NCI-H2196 (cell line): ENCODE measurements at regions not wholly inside any gene's neighbourhood (a gene's known extent, or its start where the extent isn't known, plus 50 kb on each side); places are given as distances from the start of the nearest gene placed in this dataset.

Experiments
- DNase-seq: peaks from one replicate; lab custom pipeline; 2025; ENCODE audit not compliant: unreplicated experiment; lab: John Stamatoyannopoulos, UW

DNA sequence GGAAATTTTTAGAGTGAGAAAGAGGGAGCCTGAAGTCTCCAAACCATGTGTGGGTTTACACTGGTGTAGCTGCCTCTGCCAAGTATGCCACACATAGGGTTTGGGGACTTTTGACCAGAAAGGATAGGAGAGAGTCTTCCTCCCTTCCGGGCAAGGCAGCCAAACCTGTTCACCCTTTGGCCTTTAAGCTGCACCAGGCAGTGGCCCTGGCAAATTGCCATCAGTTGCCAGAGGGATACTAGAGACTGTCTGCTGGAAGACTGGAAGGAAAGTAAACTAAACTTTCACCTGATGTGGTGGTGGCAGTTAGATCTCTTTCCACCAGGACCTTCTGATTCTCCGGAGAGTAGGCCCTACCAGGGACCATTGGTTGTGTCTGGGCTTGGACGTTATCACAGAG lies 1263.2 kb downstream of the FAM181B start:
- no peak for DNase-seq

DNA sequence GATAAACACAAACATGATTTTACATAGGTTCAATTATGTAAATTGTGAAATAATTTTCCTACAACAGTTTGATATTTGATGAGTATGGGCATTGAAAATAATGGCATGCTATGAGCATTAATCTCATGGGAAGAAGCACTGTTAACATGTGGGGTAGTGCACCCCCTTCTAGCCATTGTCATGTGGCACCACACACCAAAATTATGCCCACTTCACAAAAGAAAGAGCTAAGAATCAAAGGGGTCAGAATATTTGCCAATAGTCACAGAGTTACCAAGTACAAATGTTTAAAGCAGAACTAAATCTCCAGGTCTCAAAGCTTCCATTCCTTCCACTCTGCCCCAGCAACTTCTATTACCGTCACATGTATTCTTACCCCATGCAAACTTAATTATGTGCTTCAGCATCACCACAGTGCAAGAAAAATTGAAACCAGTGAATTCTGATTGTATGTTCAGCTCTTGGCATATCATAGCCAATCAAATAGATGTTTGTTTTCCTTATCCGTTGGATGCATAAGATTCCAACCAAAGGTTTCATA lies 1273.8 kb downstream of the FAM181B start:
- no peak for DNase-seq

DNA sequence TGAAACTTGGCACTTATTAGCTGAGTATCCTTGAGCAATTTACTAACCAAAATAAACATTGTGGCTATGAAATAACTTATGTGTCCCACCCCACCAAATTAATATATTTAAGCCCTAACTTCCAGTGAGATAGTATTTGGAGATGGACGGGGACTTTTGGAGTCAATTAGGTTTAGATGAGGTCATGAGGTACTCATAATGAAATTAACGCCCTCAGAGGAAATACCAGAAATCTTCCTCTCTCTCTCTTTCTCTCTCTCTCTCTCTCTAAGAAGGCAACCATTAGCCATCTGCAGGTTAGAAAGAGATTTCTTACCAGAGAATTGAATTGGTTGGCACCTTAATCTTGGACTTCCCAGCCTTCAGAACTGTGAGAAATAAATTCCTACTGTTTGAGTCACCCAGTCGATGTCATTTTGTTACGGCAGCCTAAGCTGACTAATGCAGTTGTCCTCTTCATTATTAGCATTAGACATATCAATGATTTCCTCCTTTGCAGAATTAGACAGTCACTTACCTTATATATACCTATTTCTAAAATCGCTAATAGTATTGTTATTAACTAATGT lies 1284.0 kb downstream of the FAM181B start:
- DNase-seq = no peak

- no peak for DNase-seq
Observed at GRCh38 chr11:81444297-81444696, 1289.4 kb downstream of the FAM181B start.

- DNase-seq = no peak
Observed at GRCh38 chr11:81432333-81432732, 1301.3 kb downstream of the FAM181B start.

DNA sequence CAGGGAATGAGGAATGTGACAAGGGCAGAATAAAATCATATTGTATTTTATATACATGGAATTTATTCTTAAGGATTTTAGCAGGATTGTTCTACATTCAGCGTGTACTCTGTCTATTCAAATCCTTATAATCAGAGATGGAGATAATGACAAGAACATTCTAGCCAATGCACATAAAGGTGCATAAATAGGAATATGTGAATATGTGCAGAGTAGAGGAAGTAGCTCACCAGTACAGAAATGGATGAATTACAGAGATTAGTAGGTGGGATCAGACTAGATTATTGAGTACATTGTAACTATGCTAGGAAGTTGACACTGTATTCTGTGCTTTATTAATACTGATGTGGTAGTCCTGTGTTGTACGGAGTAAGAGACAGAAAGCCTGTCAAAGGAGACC lies 1308.8 kb downstream of the FAM181B start:
- DNase-seq = no peak

DNA sequence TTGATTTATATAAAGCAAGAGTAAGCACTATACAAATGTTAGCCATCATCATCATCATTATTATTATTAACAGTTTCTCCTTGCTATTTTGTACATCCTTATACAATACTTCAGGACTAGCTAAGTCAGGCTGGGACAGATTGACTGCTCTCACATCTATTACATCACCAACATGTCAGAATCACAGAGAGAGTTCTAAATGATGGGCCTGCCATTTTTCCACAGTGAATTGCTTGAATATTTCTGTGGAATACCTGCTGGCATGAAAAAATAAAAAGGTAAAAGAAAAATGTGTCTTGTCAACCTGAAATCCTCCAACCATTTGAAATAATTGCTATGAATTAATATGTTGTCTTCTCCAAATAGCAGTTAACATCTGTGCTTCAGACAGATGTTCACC lies 1311.3 kb downstream of the FAM181B start:
- DNase-seq = no peak

- DNase-seq = no peak
Observed at GRCh38 chr11:81421251-81421860, 1312.3 kb downstream of the FAM181B start.

GRCh38 chr11:81420668-81421250 lies 1312.9 kb downstream of the FAM181B start:
- DNase-seq = no peak

DNA sequence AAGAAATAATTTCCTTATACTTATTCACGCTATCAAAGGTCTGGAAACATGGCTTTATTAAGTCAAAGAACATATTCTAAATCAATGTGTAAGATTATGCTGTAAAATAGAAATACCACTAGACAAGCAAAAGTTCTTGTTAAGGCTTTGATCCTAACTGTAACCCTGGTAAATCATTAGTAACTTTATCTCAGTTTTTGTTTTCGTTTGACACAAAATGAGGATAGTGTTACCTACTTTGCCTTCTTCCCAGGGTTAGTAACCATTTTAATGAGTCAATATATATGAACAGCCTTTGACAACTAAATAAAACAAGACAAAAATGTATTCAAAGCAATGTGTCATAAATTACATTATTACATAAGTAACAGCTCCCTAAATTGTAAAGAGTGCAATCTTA lies 1336.3 kb downstream of the FAM181B start:
- no peak for DNase-seq

DNA sequence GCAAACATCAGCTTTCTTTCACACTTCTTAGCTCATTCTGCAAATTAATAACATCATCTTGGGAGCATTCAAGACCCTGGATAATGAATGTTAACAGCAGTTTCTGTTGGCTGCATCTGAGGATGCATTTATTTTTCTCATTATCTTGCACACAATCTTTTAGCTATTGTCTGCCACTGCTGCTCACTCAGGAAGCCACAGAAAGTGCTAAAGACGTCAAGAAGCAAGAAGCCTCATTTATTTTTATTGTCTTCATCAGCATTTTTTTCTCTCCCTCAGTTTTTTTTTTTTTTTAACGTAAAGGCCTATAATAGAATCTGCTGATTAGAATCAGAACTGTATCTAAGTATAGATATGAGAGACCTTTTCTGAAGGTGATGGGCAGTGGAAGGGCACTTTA lies 1339.4 kb downstream of the FAM181B start:
- DNase-seq = no peak

DNA sequence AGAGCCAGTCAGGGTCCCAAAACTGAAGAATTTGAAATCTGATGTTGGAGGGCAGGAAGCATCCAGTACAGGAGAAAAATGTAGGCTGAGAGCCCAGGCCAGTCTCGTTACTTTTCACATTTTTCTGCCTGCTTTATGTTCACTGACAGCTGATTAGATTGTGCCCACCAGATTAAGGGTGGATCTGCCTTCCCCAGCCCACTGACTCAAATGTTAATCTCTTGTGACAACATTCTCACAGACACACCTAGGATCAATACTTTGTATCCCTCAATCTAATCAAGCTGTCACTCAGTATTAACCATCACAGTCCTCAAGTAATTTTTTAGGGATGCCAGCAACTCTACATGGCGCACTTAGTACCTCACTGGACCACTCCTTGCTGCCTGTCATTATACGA lies 1345.3 kb downstream of the FAM181B start:
- DNase-seq = no peak

DNA sequence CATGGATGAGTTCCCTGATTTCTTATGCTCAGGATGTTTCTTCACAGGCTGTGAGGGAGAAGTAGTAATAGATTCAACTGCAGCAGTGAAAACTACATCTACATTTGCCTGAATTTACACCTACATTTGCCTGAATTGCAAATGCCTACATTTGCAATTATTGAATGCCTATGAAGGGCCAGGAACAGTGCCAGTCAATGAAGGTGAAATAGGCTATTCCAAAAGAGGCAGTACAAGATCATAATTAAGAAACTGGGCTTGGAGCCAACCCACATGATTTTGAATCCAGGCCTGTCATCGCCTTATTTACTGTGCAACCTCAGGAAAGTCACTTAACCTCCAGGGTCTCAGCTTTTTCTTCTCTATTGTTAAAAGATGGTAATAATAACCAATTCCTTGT lies 1353.3 kb downstream of the FAM181B start:
- DNase-seq = no peak

DNA sequence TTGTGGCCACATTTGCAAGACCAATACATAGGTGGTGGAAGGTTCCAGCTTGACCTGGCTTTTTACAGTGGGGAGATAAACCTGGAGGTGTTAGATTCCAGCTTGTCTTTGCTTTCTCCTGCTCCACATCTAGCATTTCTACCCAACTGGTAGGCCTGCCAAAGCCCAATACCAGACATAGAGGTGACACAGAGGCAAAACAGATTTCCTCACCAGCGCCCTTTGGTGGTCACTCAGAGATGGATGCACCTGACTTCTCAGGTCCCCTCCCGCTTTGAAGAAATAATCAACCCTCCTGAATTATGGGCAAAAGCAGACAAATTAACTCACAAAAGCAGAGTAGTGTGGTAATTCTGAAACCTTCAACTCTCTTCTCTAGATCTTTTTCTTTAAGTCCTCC lies 1356.2 kb downstream of the FAM181B start:
- no peak for DNase-seq

GRCh38 chr11:81373986-81374385 lies 1359.7 kb downstream of the FAM181B start:
- DNase-seq = no peak

DNA sequence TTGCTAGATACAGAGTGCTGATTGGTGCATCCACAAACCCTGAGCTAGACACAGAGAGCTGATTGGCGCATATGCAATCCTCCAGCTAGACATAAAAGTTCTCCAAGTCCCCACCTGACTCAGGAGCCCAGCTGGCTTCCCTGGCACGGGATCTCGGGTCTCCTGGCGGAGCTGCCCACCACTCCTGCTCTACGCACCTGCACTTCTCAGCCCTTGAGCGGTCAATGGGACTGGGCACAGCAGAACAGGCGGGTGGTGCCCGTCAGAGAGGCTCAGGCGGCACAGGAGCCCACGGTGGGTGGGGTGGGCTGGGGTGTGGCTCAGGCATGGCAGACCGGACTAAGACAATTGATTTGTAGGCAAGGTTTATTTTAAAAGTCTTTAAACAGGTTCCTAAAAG lies 1365.5 kb downstream of the FAM181B start:
- DNase-seq = no peak

DNA sequence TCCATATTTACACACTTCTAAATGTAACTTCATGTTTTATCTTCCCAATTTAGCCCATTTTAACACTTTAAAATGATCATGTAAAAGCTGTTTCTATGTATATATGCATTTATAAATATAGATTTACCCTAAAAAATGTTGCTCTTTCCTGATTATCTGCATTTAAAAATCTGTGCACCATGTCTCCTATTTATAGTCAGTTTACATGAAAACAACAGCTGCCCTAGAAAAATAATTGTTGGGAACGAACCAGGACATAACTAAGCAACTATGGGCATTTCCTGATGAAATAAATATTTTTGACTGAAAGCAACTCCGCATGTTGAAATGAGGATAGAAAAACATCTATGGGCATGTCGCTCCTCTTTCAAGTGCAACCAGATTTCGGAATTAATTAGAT lies 1368.2 kb downstream of the FAM181B start:
- DNase-seq = no peak

DNA sequence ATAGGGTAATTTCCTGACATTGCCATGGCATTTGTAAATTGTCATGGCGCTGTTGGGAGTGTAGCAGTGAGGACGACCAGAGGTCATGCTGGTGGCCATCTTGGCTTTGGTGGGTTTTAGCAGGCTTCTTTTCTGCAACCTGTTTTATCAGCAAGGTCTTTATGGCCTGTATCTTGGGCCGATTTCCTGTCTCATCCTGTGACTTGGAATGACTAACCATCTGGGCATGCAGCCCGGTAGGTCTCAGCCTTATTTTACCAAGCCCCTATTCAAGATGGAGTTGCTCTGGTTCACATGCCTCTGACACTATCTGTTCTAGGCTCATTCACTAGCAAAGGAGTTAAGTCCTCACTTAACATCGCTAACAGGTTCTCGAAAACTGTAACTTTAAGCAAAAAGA lies 1374.2 kb downstream of the FAM181B start:
- no peak for DNase-seq

DNA sequence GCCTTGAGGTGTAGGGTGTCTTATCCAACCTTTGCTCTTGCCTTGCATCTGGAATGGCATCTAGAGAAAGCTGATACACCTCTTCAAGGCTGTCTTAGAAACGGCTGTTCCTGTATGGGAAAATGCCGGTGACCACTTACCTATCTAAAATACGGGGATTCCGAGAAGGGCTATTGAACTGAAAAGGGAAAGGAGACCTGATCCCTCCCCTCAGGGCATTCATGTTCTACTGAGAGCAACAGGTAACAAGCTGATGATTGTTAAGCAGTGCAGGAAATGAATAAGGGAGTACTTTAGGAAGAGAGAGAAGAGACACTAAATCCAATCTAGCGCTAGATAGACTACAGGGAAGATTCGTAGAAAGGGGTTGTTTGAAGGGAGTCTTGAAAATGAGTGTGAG lies 1388.1 kb downstream of the FAM181B start:
- DNase-seq = no peak

GRCh38 chr11:81342966-81343365 lies 1390.7 kb downstream of the FAM181B start:
- no peak for DNase-seq

GRCh38 chr11:81340225-81340624 lies 1393.4 kb downstream of the FAM181B start:
- DNase-seq = no peak

GRCh38 chr11:81339521-81339920 lies 1394.1 kb downstream of the FAM181B start:
- no peak for DNase-seq

DNA sequence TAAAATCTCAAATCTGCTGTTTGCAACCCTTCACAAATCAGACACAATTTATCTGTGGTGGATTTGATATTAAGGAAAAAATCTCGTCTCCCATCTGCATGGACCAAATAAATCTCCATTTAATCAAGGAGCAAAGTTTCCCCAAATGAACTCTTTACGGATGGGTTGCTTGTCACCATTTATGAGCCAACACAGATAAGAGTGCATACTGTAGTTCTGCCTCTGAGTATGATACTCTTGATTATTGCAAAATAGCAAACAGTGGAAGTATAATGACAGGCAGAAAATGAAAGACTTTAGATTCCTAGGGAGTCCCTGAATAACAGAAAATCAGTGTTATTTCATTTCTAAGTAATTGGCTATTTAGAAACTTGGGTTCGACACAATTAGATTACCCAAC lies 1395.9 kb downstream of the FAM181B start:
- DNase-seq = no peak
